Omental fat pad (tissue), 3 donors: ENCODE measurements at regions not wholly inside any gene's neighbourhood (a gene's known extent, or its start where the extent isn't known, plus 50 kb on each side); places are given as distances from the start of the nearest gene placed in this dataset.
A peak's percentile ranks its signal among the peaks of the same experiment; 100 is the strongest.
"Not testable (repeated sequence)": the region's sequence is repeated elsewhere in the genome, so short reads cannot be mapped to it uniquely, and the experiment has no call there.

Experiments
- ATAC-seq: fragments of 150-250 bp; one replicate; pipeline ENCODE4 v1.9.1; 2016; ENCODE audit warnings: mild to moderate bottlenecking, moderate library complexity; ENCODE audit not compliant: low FRiP score
- DNase-seq: peaks from one replicate; pipeline ENCODE4 v3.0.0-alpha.2; 2019; ENCODE audit warnings: low spot score
- TF ChIP-seq, protein P1 (sequence below), 3 donors: fragments of 450-650 bp; IDR thresholded peaks; one replicate each; pipeline ENCODE4 v1.5.1; 2016 to 2017; ENCODE audit warnings: antibody characterized with exemption in 3 of 3, mild to moderate bottlenecking in 3 of 3, moderate library complexity in 2 of 3

DNA sequence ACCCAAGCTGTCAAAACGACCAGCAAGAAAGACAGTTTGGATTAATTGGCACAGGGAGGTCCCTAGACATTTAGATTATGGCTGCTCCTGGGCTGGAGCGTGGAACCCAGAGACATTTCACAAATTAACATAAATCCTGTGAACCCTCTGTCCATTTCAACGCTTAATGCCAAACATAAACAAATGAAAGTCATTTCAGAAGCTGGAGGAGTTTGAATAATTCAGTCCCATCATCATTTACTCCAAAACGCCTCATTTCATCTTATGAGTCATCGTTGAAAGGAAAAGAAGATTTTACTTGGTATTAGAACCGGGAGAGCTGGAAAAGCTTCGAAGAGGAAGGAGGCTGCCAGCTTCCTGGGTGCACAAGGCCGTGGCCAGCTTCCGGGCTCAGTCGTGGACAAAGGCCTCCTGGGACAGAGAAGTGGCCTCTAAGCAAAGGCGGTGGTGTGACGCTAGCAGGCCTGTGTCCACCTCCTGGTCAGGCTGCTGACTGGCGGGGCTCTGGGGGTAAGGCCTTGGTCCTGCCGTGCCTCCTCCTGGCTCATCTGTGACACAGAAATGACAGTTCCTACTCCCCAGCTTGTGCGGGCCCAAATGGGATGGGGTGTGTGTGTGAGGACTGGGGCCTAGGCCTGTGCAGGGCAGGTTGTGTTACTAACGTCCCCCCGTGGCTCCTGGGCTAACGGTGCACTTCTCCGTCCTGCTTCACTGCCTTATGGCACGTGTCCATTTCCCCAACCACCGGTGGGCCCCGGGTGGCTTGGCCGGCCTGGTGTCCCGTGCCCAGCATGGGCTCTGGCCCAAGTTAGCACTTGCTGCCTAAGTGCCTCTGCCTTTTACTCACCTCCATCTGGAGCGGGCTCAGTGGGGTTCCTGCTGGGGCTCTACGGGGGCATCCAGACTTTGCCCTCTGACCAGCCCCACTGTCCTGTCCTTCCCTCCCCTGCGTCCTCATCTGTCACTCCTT is 71.6 kb downstream of the RRM2 start:
- ATAC-seq (peak; percentile 31), DNase-seq (no peak)
- TF ChIP-seq, protein P1, sequence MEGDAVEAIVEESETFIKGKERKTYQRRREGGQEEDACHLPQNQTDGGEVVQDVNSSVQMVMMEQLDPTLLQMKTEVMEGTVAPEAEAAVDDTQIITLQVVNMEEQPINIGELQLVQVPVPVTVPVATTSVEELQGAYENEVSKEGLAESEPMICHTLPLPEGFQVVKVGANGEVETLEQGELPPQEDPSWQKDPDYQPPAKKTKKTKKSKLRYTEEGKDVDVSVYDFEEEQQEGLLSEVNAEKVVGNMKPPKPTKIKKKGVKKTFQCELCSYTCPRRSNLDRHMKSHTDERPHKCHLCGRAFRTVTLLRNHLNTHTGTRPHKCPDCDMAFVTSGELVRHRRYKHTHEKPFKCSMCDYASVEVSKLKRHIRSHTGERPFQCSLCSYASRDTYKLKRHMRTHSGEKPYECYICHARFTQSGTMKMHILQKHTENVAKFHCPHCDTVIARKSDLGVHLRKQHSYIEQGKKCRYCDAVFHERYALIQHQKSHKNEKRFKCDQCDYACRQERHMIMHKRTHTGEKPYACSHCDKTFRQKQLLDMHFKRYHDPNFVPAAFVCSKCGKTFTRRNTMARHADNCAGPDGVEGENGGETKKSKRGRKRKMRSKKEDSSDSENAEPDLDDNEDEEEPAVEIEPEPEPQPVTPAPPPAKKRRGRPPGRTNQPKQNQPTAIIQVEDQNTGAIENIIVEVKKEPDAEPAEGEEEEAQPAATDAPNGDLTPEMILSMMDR (IDR thresholded peaks at IDR 0.05): no peak

DNA sequence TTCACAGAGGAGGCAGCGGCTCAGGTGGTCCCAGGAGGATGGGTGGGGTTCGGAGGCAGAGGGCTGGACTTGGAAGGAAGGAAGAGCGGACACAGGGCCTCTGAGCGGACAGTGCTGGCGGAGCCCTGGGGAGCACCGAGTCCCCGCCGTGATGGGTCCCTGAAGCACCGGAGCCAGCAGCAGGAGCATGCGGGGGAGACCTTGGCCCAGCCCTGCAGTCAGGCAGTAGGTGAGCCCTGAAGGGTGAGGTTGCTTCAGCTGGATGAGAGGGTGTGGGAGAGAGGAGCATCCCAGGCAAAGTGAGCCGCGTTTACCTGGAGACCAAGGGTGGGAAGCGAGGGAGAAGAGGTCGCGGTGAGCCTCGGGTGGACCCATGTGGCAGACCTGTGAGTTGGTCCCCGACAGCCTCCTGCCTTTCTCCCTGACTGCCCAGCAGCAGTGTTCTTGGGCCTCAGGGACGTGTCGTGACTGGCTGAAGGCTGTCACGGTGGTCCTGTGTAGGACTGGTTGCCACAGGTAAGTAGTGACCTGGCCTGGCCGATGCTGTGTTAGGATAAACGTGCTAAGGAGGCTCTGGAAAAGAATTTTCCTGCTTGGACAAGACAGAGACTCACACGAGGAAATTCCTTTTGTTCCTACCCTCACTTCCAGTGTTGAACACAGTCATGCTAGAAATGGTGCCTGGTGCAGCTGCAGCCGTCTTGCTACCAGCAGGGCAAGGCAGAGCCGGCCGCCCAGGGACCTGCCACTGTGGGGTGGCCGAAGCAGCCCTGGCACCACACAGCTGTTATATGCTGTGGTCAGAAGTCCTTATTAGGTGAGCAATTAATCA is 73.0 kb downstream of the RRM2 start:
- ATAC-seq (no peak), DNase-seq (no peak)
- TF ChIP-seq, protein P1 (IDR thresholded peaks at IDR 0.05): no peak

DNA sequence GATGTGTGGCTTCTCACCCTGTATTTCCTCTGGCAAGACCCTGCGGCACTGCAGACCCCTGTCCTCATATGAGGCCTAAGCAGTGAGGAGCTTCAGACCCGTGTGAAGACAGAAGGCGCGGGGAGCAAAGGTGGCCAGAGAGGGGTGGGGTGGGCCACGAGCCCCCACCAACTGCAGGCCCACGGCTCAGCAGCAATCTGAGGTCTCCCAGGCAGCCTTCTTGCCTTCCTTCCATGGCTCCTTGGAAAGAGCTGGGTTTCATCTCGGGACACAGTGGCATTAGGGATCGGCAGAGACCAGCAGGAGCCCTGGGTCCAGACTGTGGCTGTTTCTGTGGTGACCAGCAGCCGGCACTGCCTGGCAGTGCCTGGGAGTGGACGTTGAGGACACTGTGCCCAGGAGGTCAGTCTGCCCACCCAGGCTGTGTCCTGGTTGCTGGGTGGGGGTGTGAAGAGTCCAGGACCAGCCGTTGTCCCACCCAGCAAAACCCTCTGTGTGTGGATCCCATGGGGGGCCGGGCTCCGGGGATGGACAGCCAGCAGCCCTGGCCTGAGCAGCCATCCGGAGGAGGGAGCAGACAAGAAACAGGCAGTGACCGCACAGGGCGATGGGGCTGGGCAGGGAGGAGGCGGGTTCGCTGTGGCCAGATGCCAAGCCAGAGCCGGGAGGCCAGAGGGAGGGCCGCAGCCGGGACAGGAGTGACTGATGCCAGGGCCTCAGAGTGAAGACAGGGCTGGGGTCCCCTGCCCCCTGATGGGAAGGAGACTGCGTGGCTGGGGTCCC is 73.8 kb downstream of the RRM2 start:
- ATAC-seq (peak; percentile 35), DNase-seq (no peak)
- TF ChIP-seq, protein P1 (IDR thresholded peaks at IDR 0.05): no peak

DNA sequence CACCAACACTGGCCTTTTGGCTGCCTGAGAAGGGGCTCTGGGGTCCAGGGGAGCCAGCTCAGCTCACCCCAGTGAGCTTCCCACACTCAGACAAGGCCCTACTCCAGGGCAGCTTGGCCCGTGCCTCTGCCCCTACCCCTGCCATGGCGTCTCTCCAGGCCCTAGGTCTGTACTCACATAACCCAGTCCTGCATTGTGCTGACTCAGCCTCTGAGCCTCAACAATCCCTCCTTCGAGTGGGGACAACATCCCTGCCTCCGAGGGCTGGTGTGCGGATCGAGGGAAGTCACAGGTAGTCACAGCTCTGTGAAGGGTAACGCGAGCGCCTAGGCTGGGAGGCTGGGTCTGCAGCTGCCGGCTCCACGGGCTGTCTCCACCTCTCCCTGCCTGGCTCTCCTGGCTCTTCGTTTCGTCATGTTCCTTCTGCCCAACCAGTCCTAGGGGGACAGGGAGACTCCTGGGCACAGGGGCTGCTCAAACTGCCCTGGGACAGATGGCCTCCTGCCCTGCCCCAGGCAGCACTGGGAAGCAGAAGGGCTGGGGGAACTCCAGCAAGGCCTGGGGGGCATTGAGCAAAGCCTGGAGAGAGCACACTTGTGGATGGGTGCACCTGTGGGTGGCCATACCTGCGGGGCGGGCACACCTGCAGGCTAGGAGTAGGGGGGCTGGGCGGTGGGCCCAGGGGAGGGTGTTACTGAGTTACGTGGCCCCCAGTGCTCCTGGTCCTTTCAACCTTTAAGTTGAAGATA is 74.6 kb downstream of the RRM2 start:
- DNase-seq (no peak), ATAC-seq (peak; percentile 4)
- TF ChIP-seq, protein P1 (IDR thresholded peaks at IDR 0.05): no peak

DNA sequence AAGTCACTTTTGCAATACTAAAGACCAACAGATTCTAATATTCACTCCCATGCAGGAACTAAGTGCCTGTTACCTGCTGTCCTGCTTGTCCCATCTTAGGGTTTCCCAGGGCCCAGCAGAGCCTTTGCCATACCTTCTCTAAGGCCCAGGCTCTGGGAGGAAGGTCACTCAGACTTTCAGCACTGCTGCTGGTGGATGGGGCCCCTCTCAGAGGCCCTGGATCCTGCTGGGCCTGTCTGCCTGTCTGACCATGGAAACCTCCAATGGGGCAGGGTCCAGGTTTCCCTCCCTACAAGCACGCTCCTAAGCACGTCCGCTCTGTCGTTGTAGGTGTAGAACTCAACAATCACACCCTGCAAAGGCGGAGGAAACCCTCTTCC is 75.1 kb downstream of the RRM2 start:
- TF ChIP-seq, protein P1 (IDR thresholded peaks at IDR 0.05): no peak
- no peak for ATAC-seq
- DNase-seq: no peak

DNA sequence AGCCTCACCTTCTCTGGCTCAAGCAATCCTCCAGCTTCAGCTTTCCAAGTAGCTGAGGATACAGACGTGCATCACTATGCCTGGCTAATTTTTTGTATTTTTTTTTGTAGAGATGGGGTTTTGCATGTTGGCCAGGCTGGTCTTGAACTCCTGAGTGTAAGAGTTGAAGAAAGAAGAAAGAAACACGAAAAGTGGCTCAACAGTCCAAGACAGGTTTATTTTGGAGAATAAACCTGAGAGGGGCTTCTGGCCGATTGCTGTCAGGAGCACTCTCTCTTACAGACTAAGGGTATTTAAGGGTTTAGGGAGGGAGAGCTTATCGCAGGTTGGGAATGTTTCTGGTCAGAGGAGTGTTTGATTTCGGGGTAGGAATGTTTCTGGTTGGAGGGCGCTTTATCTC is 75.9 kb downstream of the RRM2 start:
- ATAC-seq, DNase-seq: not testable (repeated sequence)
